HCT116 (cell line): ENCODE measurements at regions not wholly inside any gene's neighbourhood (a gene's known extent, or its start where the extent isn't known, plus 50 kb on each side); places are given as distances from the start of the nearest gene placed in this dataset.

ENCODE experiments used
- EZH2 ChIP-seq: fragments of 200-600 bp; sonication (generic); IDR thresholded peaks from 2 replicates; pipeline ENCODE4 v1.6.1; 2017; ENCODE audit warnings: antibody characterized with exemption, mixed run types
- EZH2phosphoT487 ChIP-seq: fragments of 200-600 bp; IDR thresholded peaks from 2 replicates; pipeline ENCODE4 v1.6.1; 2018; ENCODE audit warnings: antibody characterized with exemption, borderline replicate concordance
- POLR2A ChIP-seq: IDR thresholded peaks from 2 replicates; pipeline ENCODE4 v1.7.0; 2011; ENCODE audit warnings: borderline replicate concordance; ENCODE audit not compliant: insufficient read depth, insufficient read length; ENCODE audit errors: extremely low read depth
- POLR2AphosphoS5 ChIP-seq: IDR thresholded peaks from 2 replicates; pipeline ENCODE4 v1.6.1; 2011; ENCODE audit warnings: mild to moderate bottlenecking, low read depth, low read length, moderate library complexity
- SP1 ChIP-seq: IDR thresholded peaks from 2 replicates; pipeline ENCODE4 v1.6.1; 2012; ENCODE audit warnings: low read depth
- TF ChIP-seq, protein P1 (sequence below), 3 experiments: fragments of 200-600 bp in 1 of 3; sonication (generic) in 1 of 3; IDR thresholded peaks in 2 of 3; conservative IDR thresholded peaks in 1 of 3; 2 replicates each; pipeline ENCODE4 v1.5.1; 2012 to 2017; ENCODE audit warnings: low read depth in 2 of 3, low read length in 2 of 3, antibody characterized with exemption in 1 of 3, borderline replicate concordance in 1 of 3, control low read depth in 1 of 3, mild to moderate bottlenecking in 1 of 3, mixed read lengths in 1 of 3, mixed run types in 1 of 3, moderate library complexity in 1 of 3; ENCODE audit not compliant: insufficient read depth in 1 of 3

DNA sequence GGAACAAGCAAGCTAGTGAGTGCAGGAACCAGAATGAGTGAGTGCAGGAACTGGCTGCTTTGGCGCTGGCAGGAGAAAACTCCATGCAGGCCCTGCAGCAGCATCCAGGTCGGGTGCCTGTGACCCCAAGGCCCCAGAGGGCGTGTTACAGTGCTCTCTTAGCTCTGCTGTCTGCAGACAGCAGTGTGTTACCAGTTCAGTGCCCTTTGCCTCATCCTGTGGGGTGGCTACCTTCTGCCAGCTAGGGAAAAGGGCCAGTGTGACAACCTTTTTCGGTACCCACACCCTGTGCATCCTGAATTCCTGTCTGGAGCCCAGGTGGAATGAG is 202.3 kb upstream of the SMIM31 start:
- no peak for TF ChIP-seq EZH2
- no peak for TF ChIP-seq POLR2A
- no peak for TF ChIP-seq SP1
- TF ChIP-seq EZH2phosphoT487: no peak
- TF ChIP-seq, protein P1, sequence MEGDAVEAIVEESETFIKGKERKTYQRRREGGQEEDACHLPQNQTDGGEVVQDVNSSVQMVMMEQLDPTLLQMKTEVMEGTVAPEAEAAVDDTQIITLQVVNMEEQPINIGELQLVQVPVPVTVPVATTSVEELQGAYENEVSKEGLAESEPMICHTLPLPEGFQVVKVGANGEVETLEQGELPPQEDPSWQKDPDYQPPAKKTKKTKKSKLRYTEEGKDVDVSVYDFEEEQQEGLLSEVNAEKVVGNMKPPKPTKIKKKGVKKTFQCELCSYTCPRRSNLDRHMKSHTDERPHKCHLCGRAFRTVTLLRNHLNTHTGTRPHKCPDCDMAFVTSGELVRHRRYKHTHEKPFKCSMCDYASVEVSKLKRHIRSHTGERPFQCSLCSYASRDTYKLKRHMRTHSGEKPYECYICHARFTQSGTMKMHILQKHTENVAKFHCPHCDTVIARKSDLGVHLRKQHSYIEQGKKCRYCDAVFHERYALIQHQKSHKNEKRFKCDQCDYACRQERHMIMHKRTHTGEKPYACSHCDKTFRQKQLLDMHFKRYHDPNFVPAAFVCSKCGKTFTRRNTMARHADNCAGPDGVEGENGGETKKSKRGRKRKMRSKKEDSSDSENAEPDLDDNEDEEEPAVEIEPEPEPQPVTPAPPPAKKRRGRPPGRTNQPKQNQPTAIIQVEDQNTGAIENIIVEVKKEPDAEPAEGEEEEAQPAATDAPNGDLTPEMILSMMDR (IDR thresholded peaks at IDR 0.05 in 2 of 3, conservative IDR thresholded peaks at IDR 0.05 in 1 of 3; ENCODE audit: borderline replicate concordance in 1 of 3, insufficient read depth in 1 of 3, low read depth in 2 of 3, low read length in 2 of 3): no peak
- TF ChIP-seq POLR2AphosphoS5: no peak
